HEK293T (cell line): ENCODE measurements at regions not wholly inside any gene's neighbourhood (a gene's known extent, or its start where the extent isn't known, plus 50 kb on each side); places are given as distances from the start of the nearest gene placed in this dataset.
"Not testable (repeated sequence)": the region's sequence is repeated elsewhere in the genome, so short reads cannot be mapped to it uniquely, and the experiment has no call there.

ENCODE experiments used
- CTCF ChIA-PET: fragments of 350-600 bp; formaldehyde crosslinking; extraction: SDS; loops from one replicate; lab custom pipeline; 2021; ENCODE audit warnings: antibody characterized with exemption, inconsistent platforms; lab: Yijun Ruan, JAX
- POLR2A ChIA-PET: fragments of 350-600 bp; formaldehyde crosslinking; extraction: SDS; loops from one replicate; lab custom pipeline; 2020; ENCODE audit warnings: antibody characterized with exemption, inconsistent platforms; lab: Yijun Ruan, JAX
- DNase-seq: peaks from one replicate; pipeline ENCODE4 v3.0.0; 2012; ENCODE audit warnings: mixed read lengths; ENCODE audit errors: extremely low spot score
- ARNT ChIP-seq: fragments of 450-650 bp; IDR thresholded peaks from 2 replicates; pipeline ENCODE4 v1.6.1; 2017; ENCODE audit warnings: mild to moderate bottlenecking
- BHLHE40 ChIP-seq: fragments of 450-650 bp; IDR thresholded peaks from 2 replicates; pipeline ENCODE4 v1.6.1; 2016; ENCODE audit warnings: mild to moderate bottlenecking, moderate library complexity, borderline replicate concordance
- CTBP1 ChIP-seq: fragments of 450-650 bp; IDR thresholded peaks from 2 replicates; pipeline ENCODE4 v1.6.1; 2016; ENCODE audit warnings: borderline replicate concordance
- ELF4 ChIP-seq: fragments of 450-650 bp; IDR thresholded peaks from 2 replicates; pipeline ENCODE4 v1.6.1; 2017; ENCODE audit warnings: antibody characterized with exemption
- FOXA1 ChIP-seq: fragments of 450-650 bp; IDR thresholded peaks from 2 replicates; pipeline ENCODE4 v1.6.1; 2016; ENCODE audit warnings: mild to moderate bottlenecking
- FOXK2 ChIP-seq: fragments of 450-650 bp; IDR thresholded peaks from 2 replicates; pipeline ENCODE4 v1.6.1; 2016; ENCODE audit warnings: mild to moderate bottlenecking
- FOXM1 ChIP-seq: fragments of 450-650 bp; IDR thresholded peaks from 2 replicates; pipeline ENCODE4 v1.6.1; 2017; ENCODE audit warnings: mild to moderate bottlenecking, borderline replicate concordance
- HDGF ChIP-seq: fragments of 450-650 bp; IDR thresholded peaks from 2 replicates; pipeline ENCODE4 v1.6.1; 2017; ENCODE audit warnings: antibody characterized with exemption, borderline replicate concordance
- L3MBTL2 ChIP-seq: fragments of 450-650 bp; conservative IDR thresholded peaks from 2 replicates; pipeline ENCODE4 v1.6.1; 2016; ENCODE audit warnings: mild to moderate bottlenecking
- LEF1 ChIP-seq: fragments of 450-650 bp; IDR thresholded peaks from 2 replicates; pipeline ENCODE4 v1.6.1; 2017; ENCODE audit warnings: mild to moderate bottlenecking, borderline replicate concordance
- NFRKB ChIP-seq: fragments of 450-650 bp; IDR thresholded peaks from 2 replicates; pipeline ENCODE4 v1.6.1; 2016; ENCODE audit warnings: mild to moderate bottlenecking, moderate library complexity
- PKNOX1 ChIP-seq: fragments of 450-650 bp; IDR thresholded peaks from 2 replicates; pipeline ENCODE4 v1.6.1; 2016
- SP1 ChIP-seq: fragments of 450-650 bp; IDR thresholded peaks from 2 replicates; pipeline ENCODE4 v1.6.1; 2017
- SUZ12 ChIP-seq: fragments of 450-650 bp; IDR thresholded peaks from 2 replicates; pipeline ENCODE4 v1.6.1; 2016; ENCODE audit warnings: mild to moderate bottlenecking
- TARDBP ChIP-seq: fragments of 450-650 bp; IDR thresholded peaks from 2 replicates; pipeline ENCODE4 v1.6.1; 2016
- ZNF384 ChIP-seq: fragments of 450-650 bp; IDR thresholded peaks from 2 replicates; pipeline ENCODE4 v1.6.1; 2016

GRCh38 chr10:43922335-43923280 is 273.9 kb upstream of the ZNF32 start:
- POLR2A ChIA-PET: no interaction called here
- CTCF ChIA-PET: no interaction called here
- no peak for DNase-seq
- no peak for TF ChIP-seq HDGF

- TF ChIP-seq BHLHE40: no peak
- no peak for TF ChIP-seq ZNF384
- TF ChIP-seq FOXM1: no peak
- TF ChIP-seq PKNOX1: no peak
- ChIA-PET POLR2A (no interaction called here), CTCF (no interaction called here)
- DNase-seq: no peak
Observed at GRCh38 chr10:43921881-43922280, 273.2 kb upstream of the ZNF32 start.

GRCh38 chr10:43921478-43921877 is 272.8 kb upstream of the ZNF32 start:
- DNase-seq: no peak
- ChIA-PET POLR2A (no interaction called here), CTCF (no interaction called here)
- TF ChIP-seq BHLHE40 (no peak), FOXM1 (no peak), PKNOX1 (no peak), CTBP1 (no peak), FOXA1 (no peak), SUZ12 (no peak), FOXK2 (no peak), HDGF (no peak), LEF1 (no peak), ZNF384 (no peak), L3MBTL2 (no peak), NFRKB (no peak), SP1 (no peak), TARDBP (no peak), ARNT (no peak), ELF4 (no peak)

GRCh38 chr10:43920236-43920758 is 271.6 kb upstream of the ZNF32 start:
- CTCF ChIA-PET, POLR2A ChIA-PET, DNase-seq: not testable (repeated sequence)

GRCh38 chr10:43913676-43914235 is 265.1 kb upstream of the ZNF32 start:
- CTCF ChIA-PET: interaction anchor here (0.5 kb wide), 1 partner anchor 446 kb away, joined by 3 read pairs; no protein-coding TSS in a partner anchor
- POLR2A ChIA-PET: no interaction called here
- DNase-seq: no peak
- TF ChIP-seq FOXA1: no peak
- no peak for TF ChIP-seq SUZ12
- no peak for TF ChIP-seq SP1
- TF ChIP-seq FOXK2: no peak
- no peak for TF ChIP-seq HDGF
- TF ChIP-seq BHLHE40: no peak
- no peak for TF ChIP-seq L3MBTL2
- no peak for TF ChIP-seq ARNT
- TF ChIP-seq NFRKB: no peak
- no peak for TF ChIP-seq ELF4
- no peak for TF ChIP-seq LEF1
- no peak for TF ChIP-seq TARDBP
- no peak for TF ChIP-seq PKNOX1
- no peak for TF ChIP-seq ZNF384
- no peak for TF ChIP-seq FOXM1
- no peak for TF ChIP-seq CTBP1

GRCh38 chr10:43912469-43912868 is 263.8 kb upstream of the ZNF32 start:
- DNase-seq: no peak
- ChIA-PET POLR2A (no interaction called here), CTCF (no interaction called here)
- TF ChIP-seq ZNF384 (no peak), CTBP1 (no peak), L3MBTL2 (no peak), PKNOX1 (no peak), TARDBP (no peak), HDGF (no peak), SUZ12 (no peak), FOXK2 (no peak), BHLHE40 (no peak), ARNT (no peak), FOXA1 (no peak), ELF4 (no peak), LEF1 (no peak), FOXM1 (no peak), SP1 (no peak)
